ENCODE measurements at regions not wholly inside any gene's neighbourhood (a gene's known extent, or its start where the extent isn't known, plus 50 kb on each side); places are given as distances from the start of the nearest gene placed in this dataset.

GRCh38 chr5:2905741-2906140 lies 154.3 kb upstream of the IRX2 start:
- TF ChIP-seq SREBF2 (IDR thresholded peaks at IDR 0.05) (no peak), CTCF (IDR thresholded peaks at IDR 0.05) (no peak), ZFP36 (IDR thresholded peaks at IDR 0.05; ENCODE audit: borderline replicate concordance, partially characterized antibody) (no peak), MAZ (IDR thresholded peaks at IDR 0.05; ENCODE audit: borderline replicate concordance, low read depth, low read length) (no peak), BHLHE40 (IDR thresholded peaks at IDR 0.05; ENCODE audit: low read depth, low read length) (no peak), POLR2A (IDR thresholded peaks at IDR 0.05; ENCODE audit: low read length) (no peak), EP300 (IDR thresholded peaks at IDR 0.05) (no peak), JUNB (IDR thresholded peaks at IDR 0.05) (no peak), KDM1A (IDR thresholded peaks at IDR 0.05; ENCODE audit: low read depth) (no peak), CHD2 (IDR thresholded peaks at IDR 0.05; ENCODE audit: low read length, partially characterized antibody) (no peak), NFE2L2 (conservative IDR thresholded peaks at IDR 0.05; ENCODE audit: low read length) (no peak)

All from A549 (cell line).